Chondrocyte (in vitro differentiated cells): ENCODE measurements at regions not wholly inside any gene's neighbourhood (a gene's known extent, or its start where the extent isn't known, plus 50 kb on each side); places are given as distances from the start of the nearest gene placed in this dataset.

ENCODE experiments used
- DNase-seq: peaks from one replicate; pipeline ENCODE4 v3.0.0; 2021; ENCODE audit warnings: mixed read lengths, low spot score
- H3K27ac Mint-ChIP-seq: one replicate; pipeline ENCODE4 v1.8.0; 2021; ENCODE audit warnings: mild to moderate bottlenecking, moderate library complexity, mixed read lengths; ENCODE audit not compliant: unreplicated experiment
- H3K27me3 Mint-ChIP-seq: 2 replicates; pipeline ENCODE4 v1.8.0; 2021; ENCODE audit warnings: low read depth, mixed read lengths
- H3K36me3 Mint-ChIP-seq: 2 replicates; pipeline ENCODE4 v1.8.0; 2021; ENCODE audit warnings: low read depth, mixed read lengths
- H3K4me1 Mint-ChIP-seq: 2 replicates; pipeline ENCODE4 v1.8.0; 2021; ENCODE audit warnings: low read depth, mild to moderate bottlenecking, mixed read lengths
- H3K4me3 Mint-ChIP-seq: one replicate; pipeline ENCODE4 v1.8.0; 2021; ENCODE audit warnings: mild to moderate bottlenecking, moderate library complexity, mixed read lengths; ENCODE audit not compliant: unreplicated experiment
- H3K9me3 Mint-ChIP-seq: 2 replicates; pipeline ENCODE4 v1.8.0; 2021; ENCODE audit warnings: low read depth, mixed read lengths
- CTCF ChIP-seq: fragments of 200-600 bp; sonication (generic); IDR thresholded peaks from 2 replicates; pipeline ENCODE4 v1.5.0; 2021; ENCODE audit warnings: antibody characterized with exemption, mild to moderate bottlenecking, moderate library complexity

GRCh38 chr12:61385771-61386170 is 874.4 kb upstream of the USP15 start:
- no peak for DNase-seq
- H3K27me3 Mint-ChIP-seq, result no peaks in the 10 kb centered on the region
- H3K9me3 Mint-ChIP-seq, result peaks cover 20% of the 10 kb centered on the region
- no peaks in the 10 kb centered on the region for H3K36me3 Mint-ChIP-seq
- no peaks in the 10 kb centered on the region for H3K4me1 Mint-ChIP-seq
- TF ChIP-seq CTCF, result no peak
- no peak overlapping the region for H3K4me3 Mint-ChIP-seq
- H3K27ac Mint-ChIP-seq, result no peak overlapping the region

GRCh38 chr12:61397668-61398067 is 862.5 kb upstream of the USP15 start:
- TF ChIP-seq CTCF, result no peak
- no peaks in the 10 kb centered on the region for H3K4me1 Mint-ChIP-seq
- H3K27ac Mint-ChIP-seq, result no peak overlapping the region

GRCh38 chr12:61412201-61412600 is 848.0 kb upstream of the USP15 start:
- Mint-ChIP-seq H3K36me3 (no peaks in the 10 kb centered on the region), H3K4me3 (no peak overlapping the region), H3K9me3 (peaks cover 2% of the 10 kb centered on the region), H3K27me3 (no peaks in the 10 kb centered on the region), H3K27ac (no peak overlapping the region), H3K4me1 (no peaks in the 10 kb centered on the region)
- no peak for DNase-seq
- no peak for TF ChIP-seq CTCF

More at GRCh38 chr12:61397668-61398067, 862.5 kb upstream of the USP15 start:
- DNase-seq, result no peak
- no peaks in the 10 kb centered on the region for H3K36me3 Mint-ChIP-seq
- no peaks in the 10 kb centered on the region for H3K27me3 Mint-ChIP-seq
- no peak overlapping the region for H3K4me3 Mint-ChIP-seq
- H3K9me3 Mint-ChIP-seq, result peaks cover 8% of the 10 kb centered on the region

- DNase-seq, result no peak
- no peak overlapping the region for H3K4me3 Mint-ChIP-seq
- no peak overlapping the region for H3K27ac Mint-ChIP-seq
- no peaks in the 10 kb centered on the region for H3K27me3 Mint-ChIP-seq
- peaks cover 4% of the 10 kb centered on the region for H3K9me3 Mint-ChIP-seq
- no peaks in the 10 kb centered on the region for H3K36me3 Mint-ChIP-seq
- no peak for TF ChIP-seq CTCF
- no peaks in the 10 kb centered on the region for H3K4me1 Mint-ChIP-seq
Measured at GRCh38 chr12:61414470-61414869, 845.7 kb upstream of the USP15 start.

GRCh38 chr12:61422786-61423185 is 837.4 kb upstream of the USP15 start:
- Mint-ChIP-seq H3K27me3 (no peaks in the 10 kb centered on the region), H3K4me3 (no peak overlapping the region), H3K36me3 (no peaks in the 10 kb centered on the region), H3K27ac (no peak overlapping the region), H3K9me3 (peaks cover 8% of the 10 kb centered on the region), H3K4me1 (no peaks in the 10 kb centered on the region)
- TF ChIP-seq CTCF, result no peak
- DNase-seq, result no peak
